Activated naive CD4-positive, alpha-beta T cell treated with anti-CD3 and anti-CD28 coated beads, Interleukin-2, amount 50 U/mL, for 24 hours (primary cell): ENCODE measurements at regions not wholly inside any gene's neighbourhood (a gene's known extent, or its start where the extent isn't known, plus 50 kb on each side); places are given as distances from the start of the nearest gene placed in this dataset.

Source experiments
- H3K27ac Mint-ChIP-seq: one replicate; pipeline ENCODE4 v1.8.0; 2021; ENCODE audit warnings: mild to moderate bottlenecking, mixed read lengths
- H3K27me3 Mint-ChIP-seq: one replicate; pipeline ENCODE4 v1.8.0; 2021; ENCODE audit warnings: mixed read lengths
- H3K36me3 Mint-ChIP-seq: one replicate; pipeline ENCODE4 v1.8.0; 2021; ENCODE audit warnings: mixed read lengths
- H3K4me1 Mint-ChIP-seq: one replicate; pipeline ENCODE4 v1.8.0; 2021; ENCODE audit warnings: mixed read lengths
- H3K4me3 Mint-ChIP-seq: one replicate; pipeline ENCODE4 v1.8.0; 2021; ENCODE audit warnings: mild to moderate bottlenecking, mixed read lengths
- H3K9me3 Mint-ChIP-seq: one replicate; pipeline ENCODE4 v1.8.0; 2021; ENCODE audit warnings: mixed read lengths

DNA sequence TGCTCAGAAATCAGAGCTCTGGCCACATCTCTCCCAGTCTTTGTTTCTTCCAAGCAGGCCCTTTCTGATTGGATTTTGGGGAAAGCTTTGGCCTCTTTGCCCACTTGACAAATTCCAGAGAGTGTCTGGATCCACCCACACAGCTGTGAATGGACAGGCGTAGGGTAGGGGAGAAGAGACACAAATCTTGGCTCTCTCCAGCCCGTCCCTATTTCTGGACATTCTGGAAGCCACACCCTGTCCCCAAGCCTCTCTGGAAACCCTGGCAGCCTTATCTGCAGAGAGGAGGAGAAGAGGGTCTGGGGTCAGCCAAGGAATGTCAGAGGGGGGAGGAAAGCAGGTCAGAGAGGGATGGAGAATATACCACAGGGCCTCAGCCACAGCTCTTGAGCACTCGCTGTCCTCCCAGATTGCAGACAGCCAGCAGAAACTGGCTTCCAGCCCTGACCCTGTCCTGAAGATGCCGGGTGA lies 59.5 kb upstream of the WNT11 start:
- Mint-ChIP-seq H3K27ac (no peak overlapping the region), H3K36me3 (no peaks in the 10 kb centered on the region), H3K4me3 (no peak overlapping the region), H3K27me3 (no peaks in the 10 kb centered on the region), H3K9me3 (no peaks in the 10 kb centered on the region), H3K4me1 (no peaks in the 10 kb centered on the region)

DNA sequence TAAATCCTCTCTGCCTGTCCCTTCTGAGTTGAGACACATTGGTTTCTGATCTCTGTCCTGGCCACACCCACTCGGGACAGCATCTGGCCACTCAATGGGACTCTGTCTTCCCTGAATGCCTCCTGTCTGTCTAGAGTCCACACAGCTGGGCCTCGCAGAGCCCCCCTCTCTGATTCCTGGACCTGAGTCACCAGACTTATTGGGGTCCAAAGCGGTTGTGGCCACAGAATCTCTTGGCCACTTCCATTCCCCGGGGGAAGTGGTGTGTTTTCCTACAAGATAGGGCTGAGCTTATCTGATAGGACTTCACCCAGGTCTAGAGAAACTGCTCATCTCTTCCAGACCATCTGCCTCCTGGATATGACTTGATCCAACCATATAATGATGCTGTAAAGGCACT lies 57.4 kb upstream of the WNT11 start:
- Mint-ChIP-seq H3K4me1 (no peaks in the 10 kb centered on the region), H3K27ac (no peak overlapping the region), H3K9me3 (no peaks in the 10 kb centered on the region), H3K4me3 (no peak overlapping the region), H3K36me3 (no peaks in the 10 kb centered on the region), H3K27me3 (no peaks in the 10 kb centered on the region)

DNA sequence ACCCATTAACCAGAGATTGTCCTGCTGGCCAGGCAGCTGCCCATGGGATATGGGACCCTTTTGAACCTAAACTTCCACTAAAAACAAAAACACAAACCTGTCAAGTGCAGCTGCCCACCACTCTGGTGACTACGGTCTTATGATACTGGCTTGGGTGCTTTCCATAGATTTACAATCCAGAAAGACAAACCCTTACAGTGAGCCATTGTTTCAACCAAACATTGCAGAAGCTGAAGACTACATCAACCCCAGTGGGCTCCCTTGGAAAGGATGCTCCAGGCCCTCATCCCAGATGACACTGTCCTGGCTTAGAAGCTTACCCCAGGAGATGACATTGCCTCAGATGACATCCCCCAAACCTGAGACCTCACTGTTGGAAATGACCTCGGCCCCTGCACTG lies 56.9 kb upstream of the WNT11 start:
- Mint-ChIP-seq H3K36me3 (no peaks in the 10 kb centered on the region), H3K4me1 (no peaks in the 10 kb centered on the region), H3K27ac (no peak overlapping the region), H3K4me3 (no peak overlapping the region), H3K27me3 (no peaks in the 10 kb centered on the region), H3K9me3 (no peaks in the 10 kb centered on the region)

DNA sequence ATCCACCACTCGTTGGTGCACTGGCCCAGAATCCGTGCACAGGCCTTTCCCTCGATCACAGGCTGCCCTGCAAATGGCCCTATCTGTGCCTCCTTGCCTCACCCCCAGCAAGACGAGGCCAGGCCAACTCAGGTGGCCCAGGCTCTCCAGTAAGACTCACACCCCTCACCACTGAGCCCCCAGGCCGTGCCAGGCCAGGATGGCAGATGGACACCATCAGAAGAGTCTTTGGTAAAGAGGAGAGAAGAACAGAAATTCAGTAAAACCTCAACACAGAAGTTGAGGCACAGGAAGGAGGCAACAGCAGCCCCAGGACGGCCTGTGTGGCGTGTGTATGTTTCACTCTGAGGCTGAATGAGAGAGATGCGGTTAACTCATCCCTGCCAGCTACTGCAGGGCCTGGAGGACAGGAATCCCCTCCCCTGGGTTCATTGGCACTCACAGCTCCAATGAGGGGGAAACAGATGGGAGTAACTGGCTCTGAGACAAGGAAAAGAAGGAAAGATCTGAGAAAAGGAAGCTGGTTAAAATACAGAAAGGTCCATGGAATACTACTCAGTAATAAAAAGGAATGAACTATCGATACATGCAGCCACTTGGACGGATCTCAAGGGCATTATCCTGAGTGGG lies 54.1 kb upstream of the WNT11 start:
- Mint-ChIP-seq H3K27ac (no peak overlapping the region), H3K4me1 (no peaks in the 10 kb centered on the region), H3K36me3 (no peaks in the 10 kb centered on the region), H3K4me3 (no peak overlapping the region), H3K9me3 (no peaks in the 10 kb centered on the region), H3K27me3 (no peaks in the 10 kb centered on the region)

DNA sequence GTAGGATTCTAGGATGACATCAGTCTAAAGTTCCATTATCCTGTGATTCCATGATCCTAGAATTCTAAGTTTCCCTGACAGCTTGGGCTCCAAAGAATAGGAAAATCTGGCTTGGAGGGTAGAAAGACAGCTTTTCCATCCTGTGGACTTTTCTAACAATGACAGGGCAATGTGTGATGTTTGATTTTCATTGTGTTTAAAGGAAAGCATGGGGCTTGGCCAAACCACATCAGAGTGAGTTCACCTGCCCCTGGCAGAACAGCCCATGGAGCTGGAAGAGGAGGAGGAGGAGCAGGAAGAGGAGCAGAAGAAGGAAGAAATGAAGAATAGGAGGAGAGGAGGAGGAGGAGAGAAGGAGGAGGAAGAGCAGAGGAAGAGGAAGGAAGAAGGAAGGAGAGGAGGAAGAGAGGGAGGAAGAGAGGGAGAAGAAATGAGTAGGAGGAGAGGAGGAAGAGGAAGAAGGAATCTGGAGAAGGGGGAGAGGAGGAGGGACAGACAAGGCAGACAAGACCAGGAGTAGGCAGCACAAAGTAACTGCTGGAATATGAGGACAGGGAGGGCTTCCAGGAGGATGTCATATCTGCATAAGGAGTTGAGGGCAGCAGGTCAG lies 53.1 kb upstream of the WNT11 start:
- H3K36me3 Mint-ChIP-seq, result no peaks in the 10 kb centered on the region
- no peaks in the 10 kb centered on the region for H3K4me1 Mint-ChIP-seq
- no peaks in the 10 kb centered on the region for H3K9me3 Mint-ChIP-seq
- no peaks in the 10 kb centered on the region for H3K27me3 Mint-ChIP-seq
- H3K4me3 Mint-ChIP-seq, result no peak overlapping the region
- no peak overlapping the region for H3K27ac Mint-ChIP-seq

DNA sequence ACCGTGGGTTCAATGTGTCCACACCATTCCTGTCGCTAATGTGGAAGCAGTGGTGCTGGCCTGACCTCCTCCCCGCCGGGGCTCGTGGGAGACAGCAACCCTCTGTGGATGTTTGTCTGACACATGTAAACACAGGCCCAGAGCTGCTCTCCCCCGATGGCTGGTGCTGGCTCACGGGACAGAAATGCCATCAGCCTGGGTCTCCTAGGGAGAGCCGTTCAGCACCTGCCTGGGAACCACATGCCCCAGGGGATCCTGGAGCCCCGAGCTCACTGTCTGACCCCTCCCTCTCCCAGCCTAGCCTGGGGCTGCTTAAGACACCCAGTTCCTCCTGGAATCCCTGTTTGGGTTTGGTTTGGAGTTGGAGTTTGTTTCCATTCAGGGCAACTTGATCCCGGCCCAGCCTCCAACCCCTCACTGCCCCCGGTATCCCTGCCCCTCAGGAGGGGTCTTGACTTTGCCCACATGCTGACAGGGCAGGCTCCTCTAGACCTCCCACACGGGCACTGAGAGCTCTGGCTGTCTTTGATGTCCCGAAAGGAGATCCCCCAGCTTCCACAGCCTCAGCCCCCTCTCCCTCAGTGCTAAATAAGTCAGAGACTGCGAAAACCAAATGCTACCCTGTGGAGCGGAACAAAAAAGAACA lies 50.9 kb upstream of the WNT11 start:
- Mint-ChIP-seq H3K36me3 (no peaks in the 10 kb centered on the region), H3K4me1 (no peaks in the 10 kb centered on the region), H3K27me3 (no peaks in the 10 kb centered on the region), H3K4me3 (no peak overlapping the region), H3K9me3 (no peaks in the 10 kb centered on the region), H3K27ac (no peak overlapping the region)

DNA sequence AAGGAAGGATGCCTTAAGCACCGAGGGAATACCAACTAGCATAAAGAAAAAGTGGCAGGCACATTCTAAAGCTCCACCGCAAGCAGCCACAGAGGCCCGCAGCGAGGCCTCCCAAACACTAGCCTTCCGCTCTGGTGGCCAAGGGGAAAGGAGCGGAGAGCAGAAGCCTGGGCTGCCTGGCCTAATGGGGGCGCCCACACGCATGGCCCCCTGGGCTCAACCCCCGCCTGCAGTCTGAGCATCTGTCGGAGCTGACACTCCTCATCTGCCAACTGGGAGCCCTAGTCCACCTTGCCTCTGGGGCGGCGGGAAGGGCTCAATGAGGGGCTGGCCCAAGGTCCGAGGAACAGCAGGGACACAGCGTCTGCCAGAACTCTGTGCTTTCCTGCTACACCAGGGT lies 50.1 kb upstream of the WNT11 start:
- Mint-ChIP-seq H3K27me3 (no peaks in the 10 kb centered on the region), H3K4me3 (no peak overlapping the region), H3K9me3 (no peaks in the 10 kb centered on the region), H3K36me3 (no peaks in the 10 kb centered on the region), H3K4me1 (no peaks in the 10 kb centered on the region), H3K27ac (no peak overlapping the region)
